ENCODE measurements at regions not wholly inside any gene's neighbourhood (a gene's known extent, or its start where the extent isn't known, plus 50 kb on each side); places are given as distances from the start of the nearest gene placed in this dataset.

GRCh38 chr7:113664867-113665266 lies 253.9 kb downstream of the PPP1R3A start:
- TF ChIP-seq EP300 (IDR thresholded peaks at IDR 0.05) = no peak
- no peak for TF ChIP-seq POLR2AphosphoS5 (IDR thresholded peaks at IDR 0.05)

Measured in esophagus muscularis mucosa (tissue), 3 donors.